Thyroid gland (tissue), 4 donors: ENCODE measurements at regions not wholly inside any gene's neighbourhood (a gene's known extent, or its start where the extent isn't known, plus 50 kb on each side); places are given as distances from the start of the nearest gene placed in this dataset.
A peak's percentile ranks its signal among the peaks of the same experiment; 100 is the strongest.

Experiments
- DNase-seq, 2 donors: peaks; one replicate each; pipeline ENCODE4 v3.0.0-alpha.2; 2019
- H3K27ac ChIP-seq, 3 donors: fragments of 200-600 bp; sonication (generic); 1 replicate in 2 of 3; 2 replicates in 1 of 3; pipeline ENCODE4 v1.5.1; 2016 to 2019; ENCODE audit warnings: mild to moderate bottlenecking in 1 of 3, moderate library complexity in 1 of 3
- H3K27me3 ChIP-seq: fragments of 200-600 bp; sonication (generic); one replicate; pipeline ENCODE4 v1.5.1; 2019
- H3K36me3 ChIP-seq, 2 donors: fragments of 200-600 bp; sonication (generic); one replicate each; pipeline ENCODE4 v1.5.1; 2016 to 2019
- H3K4me1 ChIP-seq, 2 donors: fragments of 200-600 bp; sonication (generic); one replicate each; pipeline ENCODE4 v1.5.1; 2017 to 2019
- H3K4me3 ChIP-seq, 3 donors: fragments of 200-600 bp; sonication (generic); replicated peaks in 1 of 3; 1 replicate in 2 of 3; 2 replicates in 1 of 3; pipeline ENCODE4 v1.5.1; 2016; ENCODE audit warnings: mild to moderate bottlenecking in 1 of 3
- H3K9me3 ChIP-seq: fragments of 200-600 bp; sonication (generic); one replicate; pipeline ENCODE4 v1.5.1; 2017
- POLR2A ChIP-seq, 2 donors: fragments of 450-650 bp; IDR thresholded peaks; one replicate each; pipeline ENCODE4 v1.6.1; 2017; ENCODE audit warnings: antibody characterized with exemption in 2 of 2, mild to moderate bottlenecking in 2 of 2, moderate library complexity in 1 of 2
- WGBS, 2 donors: methylation state at CpG; one replicate each; pipeline ENCODE4 v1.1.5; 2017; 5-methylcytosine and 5-hydroxymethylcytosine counted together
- intact Hi-C: fragments of 100-400 bp; cut with DNase I; formaldehyde crosslinking; loops from one replicate; pipeline ENCODE4 v1.15.1; 2023
- TF ChIP-seq, protein P1 (sequence below), 6 experiments: fragments of 200-600 bp in 3 of 6; fragments of 450-650 bp in 3 of 6; sonication (generic) in 3 of 6; IDR thresholded peaks; one replicate each; pipeline ENCODE4 v1.5.1; 2016 to 2019; ENCODE audit warnings: antibody characterized with exemption in 6 of 6, mild to moderate bottlenecking in 2 of 6, inconsistent platforms in 1 of 6, moderate library complexity in 1 of 6

DNA sequence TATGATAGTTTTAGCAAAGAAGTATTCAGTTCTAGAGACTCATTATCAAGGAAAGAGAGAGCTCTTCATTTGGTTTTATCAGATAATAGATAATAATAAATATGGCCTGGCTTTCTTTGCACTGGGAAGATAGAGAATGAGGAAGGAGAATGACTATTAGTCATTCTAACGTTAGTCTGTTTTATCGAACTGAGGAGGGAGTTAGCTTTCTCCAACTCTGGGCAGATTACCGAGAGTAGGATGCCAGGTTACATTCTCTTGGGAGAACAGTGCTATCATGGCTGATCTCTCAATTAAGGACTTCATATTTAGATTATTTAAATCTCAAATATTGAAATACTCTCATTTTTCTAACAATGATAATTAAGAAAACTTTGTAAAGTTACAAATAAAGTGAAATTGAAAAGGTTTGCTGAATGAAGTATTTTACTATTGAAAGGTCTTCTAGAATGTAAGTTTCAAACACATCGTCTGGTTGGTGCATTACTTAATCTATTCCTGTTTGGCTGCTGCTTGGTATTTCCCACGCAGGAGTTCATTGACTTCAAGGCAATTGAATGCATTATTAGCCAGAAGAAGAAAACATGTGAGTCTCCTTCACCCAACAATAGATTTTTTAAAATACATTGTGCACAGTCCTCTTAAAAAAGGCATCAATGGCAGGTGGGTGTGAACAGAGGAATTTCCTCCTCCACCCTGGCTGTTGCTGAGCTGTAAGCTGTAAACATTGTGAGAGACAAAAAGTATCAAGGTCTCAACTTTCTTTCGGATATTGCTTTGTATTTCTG, 140.8 kb downstream of the C9orf152 start:
- no peak overlapping the region for H3K4me3 ChIP-seq
- H3K36me3 ChIP-seq, result no peaks in the 10 kb centered on the region
- TF ChIP-seq, protein P1, sequence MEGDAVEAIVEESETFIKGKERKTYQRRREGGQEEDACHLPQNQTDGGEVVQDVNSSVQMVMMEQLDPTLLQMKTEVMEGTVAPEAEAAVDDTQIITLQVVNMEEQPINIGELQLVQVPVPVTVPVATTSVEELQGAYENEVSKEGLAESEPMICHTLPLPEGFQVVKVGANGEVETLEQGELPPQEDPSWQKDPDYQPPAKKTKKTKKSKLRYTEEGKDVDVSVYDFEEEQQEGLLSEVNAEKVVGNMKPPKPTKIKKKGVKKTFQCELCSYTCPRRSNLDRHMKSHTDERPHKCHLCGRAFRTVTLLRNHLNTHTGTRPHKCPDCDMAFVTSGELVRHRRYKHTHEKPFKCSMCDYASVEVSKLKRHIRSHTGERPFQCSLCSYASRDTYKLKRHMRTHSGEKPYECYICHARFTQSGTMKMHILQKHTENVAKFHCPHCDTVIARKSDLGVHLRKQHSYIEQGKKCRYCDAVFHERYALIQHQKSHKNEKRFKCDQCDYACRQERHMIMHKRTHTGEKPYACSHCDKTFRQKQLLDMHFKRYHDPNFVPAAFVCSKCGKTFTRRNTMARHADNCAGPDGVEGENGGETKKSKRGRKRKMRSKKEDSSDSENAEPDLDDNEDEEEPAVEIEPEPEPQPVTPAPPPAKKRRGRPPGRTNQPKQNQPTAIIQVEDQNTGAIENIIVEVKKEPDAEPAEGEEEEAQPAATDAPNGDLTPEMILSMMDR (IDR thresholded peaks at IDR 0.05), result no peak
- no peak for TF ChIP-seq POLR2A (IDR thresholded peaks at IDR 0.05)
- no peak overlapping the region for H3K27ac ChIP-seq
- H3K4me1 ChIP-seq, result peaks cover 0 to 20% of the 10 kb centered on the region in 2 donors
- intact Hi-C loops, result loop anchor here (10.0 kb wide), 1 partner anchor 58 kb away; no protein-coding TSS in a partner anchor
- H3K27me3 ChIP-seq, result no peaks in the 10 kb centered on the region
- no peaks in the 10 kb centered on the region for H3K9me3 ChIP-seq
- no peak for DNase-seq
- 65 to 67% methylated on average over 6 of the region's 6 CpGs for WGBS, 2 donors

DNA sequence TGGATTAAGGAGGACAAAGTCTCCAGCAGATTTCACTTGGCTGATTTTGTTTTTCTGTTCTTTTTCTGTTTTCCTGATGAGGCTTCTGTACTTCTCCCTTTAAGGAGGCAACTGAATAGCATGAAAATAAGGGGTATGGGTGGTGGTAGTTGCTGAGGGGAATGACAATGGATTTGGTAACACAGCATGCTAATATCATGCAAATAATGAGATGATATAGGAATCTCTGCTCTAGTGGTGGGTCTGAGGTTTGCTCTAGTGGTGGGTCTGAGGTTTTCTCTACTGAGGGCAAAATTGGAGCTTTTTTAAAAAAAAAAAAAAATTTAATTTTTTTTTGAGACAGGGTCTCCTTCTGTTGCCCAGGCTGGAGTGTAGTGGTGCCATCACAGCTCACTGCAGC, 139.7 kb downstream of the C9orf152 start:
- TF ChIP-seq POLR2A (IDR thresholded peaks at IDR 0.05), result no peak
- TF ChIP-seq, protein P1 (IDR thresholded peaks at IDR 0.05), result no peak
- no peak for DNase-seq
- intact Hi-C loops, result loop anchor here (10.0 kb wide), 1 partner anchor 57 kb away; no protein-coding TSS in a partner anchor

GRCh38 chr9:110069326-110070248, 138.4 kb downstream of the C9orf152 start:
- DNase-seq, result peak in 1 of 2 donors; percentile 23
- no peaks in the 10 kb centered on the region for H3K9me3 ChIP-seq
- TF ChIP-seq, protein P1 (IDR thresholded peaks at IDR 0.05), result no peak
- TF ChIP-seq POLR2A (IDR thresholded peaks at IDR 0.05), result no peak
- H3K27ac ChIP-seq, result peak overlapping the region in 2 of 3 donors; percentile 44 to 55
- no peaks in the 10 kb centered on the region for H3K36me3 ChIP-seq
- peaks cover 10 to 33% of the 10 kb centered on the region in 2 donors for H3K4me1 ChIP-seq
- H3K27me3 ChIP-seq, result no peaks in the 10 kb centered on the region
- intact Hi-C loops, result loop anchor here (10.0 kb wide), 1 partner anchor 55 kb away; no protein-coding TSS in a partner anchor
- 77 to 78% methylated on average over 14 of the region's 14 CpGs for WGBS, 2 donors
- H3K4me3 ChIP-seq, result no peak overlapping the region

More for the DNA sequence above, 139.7 kb downstream of the C9orf152 start:
- H3K27ac ChIP-seq, result no peak overlapping the region
- H3K4me1 ChIP-seq, result peaks cover 7 to 29% of the 10 kb centered on the region in 2 donors
- H3K4me3 ChIP-seq, result no peak overlapping the region
- no peaks in the 10 kb centered on the region for H3K36me3 ChIP-seq
- H3K9me3 ChIP-seq, result no peaks in the 10 kb centered on the region
- no peaks in the 10 kb centered on the region for H3K27me3 ChIP-seq

DNA sequence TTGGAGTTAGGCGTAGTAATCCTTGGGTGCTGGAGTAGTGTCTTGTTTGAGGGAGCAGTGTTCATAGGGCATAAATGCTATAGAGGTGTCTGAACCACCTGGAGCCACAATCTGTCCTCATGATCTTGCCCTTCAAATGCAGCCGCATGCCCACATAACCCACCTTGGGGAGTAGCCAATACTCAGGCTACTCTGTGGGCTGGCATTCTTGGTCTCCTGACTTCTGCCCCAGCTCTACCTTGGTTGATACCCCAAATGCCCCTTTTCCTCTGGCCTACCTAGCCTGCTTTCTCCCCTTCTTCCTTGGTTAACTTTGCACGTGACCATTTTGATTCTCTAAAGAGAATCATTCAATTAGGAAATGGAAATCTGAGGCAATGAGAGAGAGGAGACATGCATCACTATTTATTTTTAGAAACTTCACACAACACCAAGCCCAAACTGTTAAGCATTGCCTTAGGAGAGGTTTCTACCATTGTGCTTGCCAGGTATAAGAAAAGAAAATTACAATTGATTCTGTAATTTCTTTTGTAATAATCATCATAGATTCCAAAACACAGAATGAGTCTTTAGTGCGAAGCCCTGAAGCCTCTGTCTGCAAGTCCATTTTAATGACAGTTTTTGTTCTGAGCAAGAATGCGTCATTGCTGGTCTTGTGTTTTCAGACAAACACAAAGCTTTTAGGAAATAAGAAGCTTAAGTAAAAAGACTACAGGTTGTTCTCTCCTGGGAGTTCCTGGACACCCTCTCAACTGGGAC, 135.2 kb downstream of the C9orf152 start:
- TF ChIP-seq, protein P1 (IDR thresholded peaks at IDR 0.05), result no peak
- Histone ChIP-seq H3K27me3 (no peaks in the 10 kb centered on the region), H3K4me3 (no peak overlapping the region), H3K27ac (peak overlapping the region in 2 of 3 donors; percentile 51 to 65), H3K9me3 (no peaks in the 10 kb centered on the region), H3K36me3 (no peaks in the 10 kb centered on the region), H3K4me1 (peaks cover 10 to 15% of the 10 kb centered on the region in 2 donors)
- 80 to 91% methylated on average over 5 of the region's 5 CpGs for WGBS, 2 donors
- no peak for DNase-seq
- intact Hi-C loops, result no loop called here
